ENCODE measurements at regions not wholly inside any gene's neighbourhood (a gene's known extent, or its start where the extent isn't known, plus 50 kb on each side); places are given as distances from the start of the nearest gene placed in this dataset.

DNA sequence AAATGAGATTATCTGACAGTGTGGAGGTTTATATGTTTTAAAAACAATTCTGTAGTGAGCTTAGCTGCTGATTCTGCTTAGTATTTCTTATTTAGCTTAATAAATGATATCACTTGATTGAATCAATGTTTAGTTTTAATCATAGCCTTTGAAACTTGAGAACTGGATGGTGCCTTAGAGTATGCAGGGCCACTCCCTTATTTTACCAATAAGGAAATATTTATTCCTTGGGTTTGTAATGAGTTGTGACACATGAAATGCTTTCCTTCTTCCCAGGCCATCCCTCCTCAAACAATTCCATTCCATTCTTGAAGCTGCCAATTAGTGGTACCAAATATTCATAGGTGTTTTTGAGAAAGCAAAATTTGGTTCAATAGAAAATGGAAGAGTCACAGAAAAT lies 183.8 kb upstream of the DCC start:
- TF ChIP-seq ZNF138 (CRISPR knock-in tag; conservative IDR thresholded peaks at IDR 0.05) (no peak), CREB1 (CRISPR knock-in tag; IDR thresholded peaks at IDR 0.05) (no peak), NR2C2 (CRISPR knock-in tag; IDR thresholded peaks at IDR 0.05) (no peak), ZNF423 (CRISPR knock-in tag; IDR thresholded peaks at IDR 0.05) (no peak), CBFB (CRISPR knock-in tag; IDR thresholded peaks at IDR 0.05; ENCODE audit: low read depth) (no peak), ZNF232 (CRISPR knock-in tag; IDR thresholded peaks at IDR 0.05) (no peak)
- TF ChIP-seq, protein P1, sequence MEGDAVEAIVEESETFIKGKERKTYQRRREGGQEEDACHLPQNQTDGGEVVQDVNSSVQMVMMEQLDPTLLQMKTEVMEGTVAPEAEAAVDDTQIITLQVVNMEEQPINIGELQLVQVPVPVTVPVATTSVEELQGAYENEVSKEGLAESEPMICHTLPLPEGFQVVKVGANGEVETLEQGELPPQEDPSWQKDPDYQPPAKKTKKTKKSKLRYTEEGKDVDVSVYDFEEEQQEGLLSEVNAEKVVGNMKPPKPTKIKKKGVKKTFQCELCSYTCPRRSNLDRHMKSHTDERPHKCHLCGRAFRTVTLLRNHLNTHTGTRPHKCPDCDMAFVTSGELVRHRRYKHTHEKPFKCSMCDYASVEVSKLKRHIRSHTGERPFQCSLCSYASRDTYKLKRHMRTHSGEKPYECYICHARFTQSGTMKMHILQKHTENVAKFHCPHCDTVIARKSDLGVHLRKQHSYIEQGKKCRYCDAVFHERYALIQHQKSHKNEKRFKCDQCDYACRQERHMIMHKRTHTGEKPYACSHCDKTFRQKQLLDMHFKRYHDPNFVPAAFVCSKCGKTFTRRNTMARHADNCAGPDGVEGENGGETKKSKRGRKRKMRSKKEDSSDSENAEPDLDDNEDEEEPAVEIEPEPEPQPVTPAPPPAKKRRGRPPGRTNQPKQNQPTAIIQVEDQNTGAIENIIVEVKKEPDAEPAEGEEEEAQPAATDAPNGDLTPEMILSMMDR (IDR thresholded peaks at IDR 0.05): no peak
- TF ChIP-seq, protein P2, sequence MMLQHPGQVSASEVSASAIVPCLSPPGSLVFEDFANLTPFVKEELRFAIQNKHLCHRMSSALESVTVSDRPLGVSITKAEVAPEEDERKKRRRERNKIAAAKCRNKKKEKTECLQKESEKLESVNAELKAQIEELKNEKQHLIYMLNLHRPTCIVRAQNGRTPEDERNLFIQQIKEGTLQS (CRISPR knock-in tag; conservative IDR thresholded peaks at IDR 0.05): no peak
- TF ChIP-seq, protein P3, sequence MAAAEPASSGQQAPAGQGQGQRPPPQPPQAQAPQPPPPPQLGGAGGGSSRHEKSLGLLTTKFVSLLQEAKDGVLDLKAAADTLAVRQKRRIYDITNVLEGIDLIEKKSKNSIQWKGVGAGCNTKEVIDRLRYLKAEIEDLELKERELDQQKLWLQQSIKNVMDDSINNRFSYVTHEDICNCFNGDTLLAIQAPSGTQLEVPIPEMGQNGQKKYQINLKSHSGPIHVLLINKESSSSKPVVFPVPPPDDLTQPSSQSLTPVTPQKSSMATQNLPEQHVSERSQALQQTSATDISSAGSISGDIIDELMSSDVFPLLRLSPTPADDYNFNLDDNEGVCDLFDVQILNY (CRISPR knock-in tag; IDR thresholded peaks at IDR 0.05): no peak
- TF ChIP-seq, protein P4, sequence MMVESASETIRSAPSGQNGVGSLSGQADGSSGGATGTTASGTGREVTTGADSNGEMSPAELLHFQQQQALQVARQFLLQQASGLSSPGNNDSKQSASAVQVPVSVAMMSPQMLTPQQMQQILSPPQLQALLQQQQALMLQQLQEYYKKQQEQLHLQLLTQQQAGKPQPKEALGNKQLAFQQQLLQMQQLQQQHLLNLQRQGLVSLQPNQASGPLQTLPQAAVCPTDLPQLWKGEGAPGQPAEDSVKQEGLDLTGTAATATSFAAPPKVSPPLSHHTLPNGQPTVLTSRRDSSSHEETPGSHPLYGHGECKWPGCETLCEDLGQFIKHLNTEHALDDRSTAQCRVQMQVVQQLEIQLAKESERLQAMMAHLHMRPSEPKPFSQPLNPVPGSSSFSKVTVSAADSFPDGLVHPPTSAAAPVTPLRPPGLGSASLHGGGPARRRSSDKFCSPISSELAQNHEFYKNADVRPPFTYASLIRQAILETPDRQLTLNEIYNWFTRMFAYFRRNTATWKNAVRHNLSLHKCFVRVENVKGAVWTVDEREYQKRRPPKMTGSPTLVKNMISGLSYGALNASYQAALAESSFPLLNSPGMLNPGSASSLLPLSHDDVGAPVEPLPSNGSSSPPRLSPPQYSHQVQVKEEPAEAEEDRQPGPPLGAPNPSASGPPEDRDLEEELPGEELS (CRISPR knock-in tag; IDR thresholded peaks at IDR 0.05): no peak
- TF ChIP-seq, protein P5, sequence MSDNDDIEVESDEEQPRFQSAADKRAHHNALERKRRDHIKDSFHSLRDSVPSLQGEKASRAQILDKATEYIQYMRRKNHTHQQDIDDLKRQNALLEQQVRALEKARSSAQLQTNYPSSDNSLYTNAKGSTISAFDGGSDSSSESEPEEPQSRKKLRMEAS (CRISPR knock-in tag; IDR thresholded peaks at IDR 0.05): no peak
